Small intestine (tissue), 7 donors: ENCODE measurements at regions not wholly inside any gene's neighbourhood (a gene's known extent, or its start where the extent isn't known, plus 50 kb on each side); places are given as distances from the start of the nearest gene placed in this dataset.

Experiments used
- DNase-seq, 2 donors: peaks; one replicate each; pipeline versions ENCODE4 v3.0.0 to v3.0.0-alpha.2; 2013
- FAIRE-seq: peaks from 2 replicates; lab custom pipeline; 2012; peaks lifted over from hg19 to GRCh38; lab: Jason Lieb, UNC
- H3K27ac ChIP-seq, 3 donors: one replicate each; pipeline ENCODE4 v1.5.1; 2013; ENCODE audit warnings: low read length in 2 of 3, mild to moderate bottlenecking in 2 of 3, control low read depth in 1 of 3, inconsistent platforms in 1 of 3, low read depth in 1 of 3, moderate library complexity in 1 of 3
- H3K27me3 ChIP-seq, 3 donors: one replicate each; pipeline ENCODE4 v1.6.1; 2013; ENCODE audit warnings: low read length in 3 of 3, inconsistent platforms in 1 of 3; ENCODE audit not compliant: control insufficient read depth in 3 of 3, insufficient read depth in 3 of 3
- H3K36me3 ChIP-seq, 3 donors: one replicate each; pipeline ENCODE4 v1.6.1; 2013; ENCODE audit warnings: low read length in 3 of 3, inconsistent platforms in 1 of 3, low read depth in 1 of 3, mild to moderate bottlenecking in 1 of 3, moderate library complexity in 1 of 3; ENCODE audit not compliant: control insufficient read depth in 3 of 3, insufficient read depth in 2 of 3
- H3K4me1 ChIP-seq, 3 donors: one replicate each; pipeline ENCODE4 v1.6.1; 2013; ENCODE audit warnings: low read length in 2 of 3, inconsistent platforms in 1 of 3, low read depth in 1 of 3, mild to moderate bottlenecking in 1 of 3, moderate library complexity in 1 of 3; ENCODE audit not compliant: control insufficient read depth in 3 of 3, insufficient read depth in 2 of 3
- H3K4me3 ChIP-seq, 3 donors: one replicate each; pipeline ENCODE4 v1.5.1; 2013; ENCODE audit warnings: low read length in 3 of 3, control low read depth in 1 of 3, inconsistent platforms in 1 of 3, low read depth in 1 of 3, mild to moderate bottlenecking in 1 of 3, moderate library complexity in 1 of 3
- H3K9me3 ChIP-seq, 2 donors: one replicate each; pipeline ENCODE4 v1.6.1; 2013; ENCODE audit warnings: low read depth in 1 of 2, low read length in 1 of 2; ENCODE audit not compliant: control insufficient read depth in 2 of 2, insufficient read depth in 1 of 2
- WGBS, 3 donors: extraction: QIAGEN DNeasy Blood & Tissue Kit; methylation state at CpG; one replicate each; pipeline ENCODE4 v1.1.7; 2013; 5-methylcytosine and 5-hydroxymethylcytosine counted together
- donor health status: healthy with polysubstance abuse.
- donor health status: control.
- donor health status: control.
- donor health status: Bipolar disorder and iron deficiency.
- donor health status: healthy.

DNA sequence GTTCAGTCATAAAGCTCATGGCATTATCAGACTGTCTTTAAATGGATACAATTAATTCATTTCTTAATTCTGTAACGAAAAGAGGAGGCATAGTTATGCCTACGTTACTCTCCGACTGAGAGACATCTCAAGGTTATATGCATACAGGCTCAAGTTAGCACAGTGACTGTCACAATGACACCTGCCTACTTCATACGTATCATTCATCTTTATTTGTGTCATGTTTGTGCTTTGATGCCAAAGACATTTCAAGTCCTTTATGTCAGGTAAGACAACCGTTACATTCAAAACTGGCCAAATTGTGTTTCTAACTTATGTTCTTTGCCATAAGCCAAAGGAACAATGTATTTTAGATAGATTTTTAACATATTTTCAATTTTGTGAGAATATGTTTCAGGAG, 328.8 kb upstream of the NRG3 start:
- H3K27me3 ChIP-seq, result no peaks in the 10 kb centered on the region
- H3K4me1 ChIP-seq, result no peaks in the 10 kb centered on the region
- no peak overlapping the region for H3K4me3 ChIP-seq
- DNase-seq (no peak), FAIRE-seq (no peak)
- 74 to 86% (median 75%) methylated on average over 5 of the region's 5 CpGs for whole genome bisulfite sequencing, 3 donors
- no peaks in the 10 kb centered on the region for H3K36me3 ChIP-seq
- H3K9me3 ChIP-seq, result peaks cover 0 to 16% of the 10 kb centered on the region in 2 donors
- no peak overlapping the region for H3K27ac ChIP-seq

- peaks cover 0 to 16% of the 10 kb centered on the region in 2 donors for H3K9me3 ChIP-seq
- 76 to 87% (median 82%) methylated on average over 3 of the region's 3 CpGs for WGBS, 3 donors
- no peaks in the 10 kb centered on the region for H3K36me3 ChIP-seq
- FAIRE-seq (no peak), DNase-seq (no peak)
- no peaks in the 10 kb centered on the region for H3K27me3 ChIP-seq
- H3K4me1 ChIP-seq, result no peaks in the 10 kb centered on the region
- no peak overlapping the region for H3K27ac ChIP-seq
- no peak overlapping the region for H3K4me3 ChIP-seq
These were observed 326.8 kb upstream of the NRG3 start for GRCh38 chr10:81548160-81548559.

- Histone ChIP-seq H3K27ac (no peak overlapping the region), H3K4me1 (no peaks in the 10 kb centered on the region), H3K36me3 (no peaks in the 10 kb centered on the region), H3K9me3 (no peaks in the 10 kb centered on the region), H3K4me3 (no peak overlapping the region), H3K27me3 (no peaks in the 10 kb centered on the region)
- FAIRE-seq (no peak), DNase-seq (no peak)
- 62 to 75% (median 67%) methylated on average over 3 of the region's 3 CpGs for WGBS, 3 donors
These were observed 310.9 kb upstream of the NRG3 start for GRCh38 chr10:81564143-81564542.

DNA sequence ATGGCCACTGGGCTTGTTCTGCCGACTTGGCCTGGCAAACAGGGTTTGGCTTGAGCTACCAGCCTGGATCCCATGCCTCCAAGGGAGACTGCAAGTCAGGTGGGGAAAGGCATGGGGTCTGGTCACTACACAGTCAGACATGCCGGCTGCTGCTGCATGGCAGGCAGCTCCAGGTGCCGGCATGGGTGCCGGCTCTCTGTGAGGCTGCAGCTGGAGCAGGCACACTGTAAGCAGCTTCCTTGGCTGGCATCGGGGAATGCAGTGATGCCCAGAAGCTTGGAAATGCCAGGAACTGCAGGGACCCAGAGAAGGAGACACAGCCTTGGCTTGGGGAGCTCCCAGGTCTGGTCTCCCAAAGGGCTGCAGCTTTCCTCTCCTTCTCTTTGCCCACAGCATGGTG, 305.5 kb upstream of the NRG3 start:
- 84 to 89% (median 86%) methylated on average over 5 of the region's 5 CpGs for WGBS, 3 donors
- Histone ChIP-seq H3K36me3 (no peaks in the 10 kb centered on the region), H3K27ac (no peak overlapping the region), H3K4me3 (no peak overlapping the region), H3K9me3 (peaks cover 2 to 10% of the 10 kb centered on the region in 2 donors), H3K4me1 (no peaks in the 10 kb centered on the region), H3K27me3 (no peaks in the 10 kb centered on the region)
- no peak for DNase-seq
- no peak for FAIRE-seq

- DNase-seq (no peak), FAIRE-seq (no peak)
These were observed 304.6 kb upstream of the NRG3 start for GRCh38 chr10:81570349-81570748.

GRCh38 chr10:81570878-81571794, 303.9 kb upstream of the NRG3 start:
- H3K36me3 ChIP-seq, result no peaks in the 10 kb centered on the region
- WGBS, 3 donors, result 85 to 89% (median 86%) methylated on average over 21 of the region's 21 CpGs
- H3K27ac ChIP-seq, result no peak overlapping the region
- FAIRE-seq (no peak), DNase-seq (no peak)
- peaks cover 2 to 10% of the 10 kb centered on the region in 2 donors for H3K9me3 ChIP-seq
- H3K4me3 ChIP-seq, result no peak overlapping the region
- H3K4me1 ChIP-seq, result no peaks in the 10 kb centered on the region
- H3K27me3 ChIP-seq, result no peaks in the 10 kb centered on the region

More at GRCh38 chr10:81570349-81570748, 304.6 kb upstream of the NRG3 start:
- Histone ChIP-seq H3K27ac (no peak overlapping the region), H3K36me3 (no peaks in the 10 kb centered on the region), H3K9me3 (peaks cover 2 to 10% of the 10 kb centered on the region in 2 donors), H3K27me3 (no peaks in the 10 kb centered on the region), H3K4me3 (no peak overlapping the region), H3K4me1 (no peaks in the 10 kb centered on the region)
- 81 to 95% (median 92%) methylated on average over 3 of the region's 3 CpGs for WGBS, 3 donors

DNA sequence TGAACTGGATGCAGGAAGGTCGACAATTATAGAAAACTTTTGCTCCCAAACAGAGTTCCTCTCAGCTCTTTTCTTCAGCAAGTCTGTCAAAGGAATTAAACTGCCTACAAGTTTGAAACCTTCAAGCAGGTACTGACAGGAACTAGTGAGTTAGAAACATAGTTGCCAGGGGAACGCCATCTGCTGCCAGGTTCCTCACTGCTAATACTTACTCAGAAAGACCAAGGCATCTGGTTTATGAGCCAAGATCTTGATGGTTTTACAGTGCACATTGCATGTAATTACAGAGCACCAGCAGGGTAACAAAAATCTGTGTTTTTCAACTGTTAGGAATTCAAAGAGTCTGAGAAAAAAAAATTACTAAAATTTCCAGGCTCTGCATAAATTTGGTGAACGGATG, 300.0 kb upstream of the NRG3 start:
- no peaks in the 10 kb centered on the region for H3K4me1 ChIP-seq
- DNase-seq (no peak), FAIRE-seq (no peak)
- WGBS, 3 donors, result 58 to 68% (median 65%) methylated on average over 3 of the region's 3 CpGs
- H3K36me3 ChIP-seq, result no peaks in the 10 kb centered on the region
- no peak overlapping the region for H3K27ac ChIP-seq
- H3K4me3 ChIP-seq, result no peak overlapping the region
- H3K9me3 ChIP-seq, result peaks cover 0 to 13% of the 10 kb centered on the region in 2 donors
- no peaks in the 10 kb centered on the region for H3K27me3 ChIP-seq

DNA sequence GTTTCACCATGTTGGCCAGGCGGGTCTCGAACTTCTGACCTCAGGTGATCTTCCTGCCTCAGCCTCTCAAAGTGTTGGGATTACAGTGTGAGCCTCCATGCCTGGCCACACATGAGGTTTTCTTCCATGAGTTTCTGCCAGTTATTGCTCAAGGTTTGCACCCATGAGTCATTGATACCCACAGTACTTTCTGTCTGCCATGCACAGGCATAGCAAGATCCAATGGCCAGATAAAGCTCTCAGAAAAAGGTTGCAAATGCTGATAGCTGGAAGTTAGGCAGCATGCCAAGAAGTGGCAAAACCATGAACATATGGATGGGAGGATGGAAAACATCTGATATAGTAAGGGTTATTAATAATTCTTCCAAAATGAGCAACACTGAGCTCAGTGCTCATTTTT, 298.7 kb upstream of the NRG3 start:
- FAIRE-seq (no peak), DNase-seq (no peak)
- WGBS, 3 donors, result 92 to 100% (median 92%) methylated on average over 2 of the region's 2 CpGs
- no peaks in the 10 kb centered on the region for H3K36me3 ChIP-seq
- H3K9me3 ChIP-seq, result peaks cover 0 to 5% of the 10 kb centered on the region in 2 donors
- H3K4me1 ChIP-seq, result no peaks in the 10 kb centered on the region
- no peak overlapping the region for H3K27ac ChIP-seq
- no peak overlapping the region for H3K4me3 ChIP-seq
- no peaks in the 10 kb centered on the region for H3K27me3 ChIP-seq
